Left ventricle myocardium inferior (tissue), 1 donor: ENCODE measurements at regions not wholly inside any gene's neighbourhood (a gene's known extent, or its start where the extent isn't known, plus 50 kb on each side); places are given as distances from the start of the nearest gene placed in this dataset.
"Not testable (repeated sequence)": the region's sequence is repeated elsewhere in the genome, so short reads cannot be mapped to it uniquely, and the experiment has no call there.

Source experiments
- DNase-seq: peaks from one replicate; pipeline ENCODE4 v3.0.0-alpha.2; 2020
- H3K27ac ChIP-seq: fragments of 200-600 bp; replicated peaks from 2 replicates; pipeline ENCODE4 v1.8.0; 2021
- H3K27me3 ChIP-seq: fragments of 200-600 bp; 2 replicates; pipeline ENCODE4 v1.8.0; 2021; ENCODE audit warnings: low read depth
- H3K36me3 ChIP-seq: fragments of 200-600 bp; 2 replicates; pipeline ENCODE4 v1.8.0; 2021
- H3K4me1 ChIP-seq: fragments of 200-600 bp; 2 replicates; pipeline ENCODE4 v1.8.0; 2021
- H3K4me3 ChIP-seq: fragments of 200-600 bp; 2 replicates; pipeline ENCODE4 v1.8.0; 2021; ENCODE audit warnings: mild to moderate bottlenecking, moderate library complexity
- H3K9me3 ChIP-seq: fragments of 200-600 bp; replicated peaks from 2 replicates; pipeline ENCODE4 v1.8.0; 2021
- intact Hi-C: fragments of 100-400 bp; cut with micrococcal nuclease; formaldehyde crosslinking; loops from one replicate; pipeline ENCODE4 v1.11.0; 2022
- TF ChIP-seq, protein P1 (sequence below): fragments of 200-600 bp; IDR thresholded peaks from 2 replicates; pipeline ENCODE4 v1.8.0; 2021; ENCODE audit warnings: antibody characterized with exemption, mild to moderate bottlenecking, borderline replicate concordance
- donor health status: DM: no; HTN: yes; CAD: no; lungs with severe emphysema.

- H3K9me3 ChIP-seq, intact Hi-C loops, H3K36me3 ChIP-seq, H3K27me3 ChIP-seq, H3K4me3 ChIP-seq, DNase-seq, H3K27ac ChIP-seq, H3K4me1 ChIP-seq: not testable (repeated sequence)
Observed at GRCh38 chr12:14032191-14032590, 50.8 kb upstream of the GRIN2B start.

DNA sequence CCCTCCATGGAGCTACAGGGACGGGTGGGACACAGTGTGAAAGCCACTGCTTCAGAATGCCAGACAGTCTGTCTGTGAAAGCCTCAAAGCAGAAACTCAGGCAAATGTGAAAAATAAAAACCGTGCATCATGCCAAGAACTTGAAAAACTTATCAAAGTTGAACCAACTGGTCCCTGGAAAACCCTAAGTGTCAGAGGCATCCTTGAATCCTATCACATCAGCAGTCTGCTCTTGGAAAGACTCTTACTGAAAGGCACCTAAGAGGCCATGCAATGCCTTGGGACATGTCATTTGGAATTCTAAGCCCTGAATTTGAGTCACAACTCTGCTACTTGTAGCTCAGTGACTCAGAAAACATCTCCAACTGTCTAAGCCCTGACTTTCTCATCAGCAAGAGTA, 62.4 kb upstream of the GRIN2B start:
- TF ChIP-seq, protein P1, sequence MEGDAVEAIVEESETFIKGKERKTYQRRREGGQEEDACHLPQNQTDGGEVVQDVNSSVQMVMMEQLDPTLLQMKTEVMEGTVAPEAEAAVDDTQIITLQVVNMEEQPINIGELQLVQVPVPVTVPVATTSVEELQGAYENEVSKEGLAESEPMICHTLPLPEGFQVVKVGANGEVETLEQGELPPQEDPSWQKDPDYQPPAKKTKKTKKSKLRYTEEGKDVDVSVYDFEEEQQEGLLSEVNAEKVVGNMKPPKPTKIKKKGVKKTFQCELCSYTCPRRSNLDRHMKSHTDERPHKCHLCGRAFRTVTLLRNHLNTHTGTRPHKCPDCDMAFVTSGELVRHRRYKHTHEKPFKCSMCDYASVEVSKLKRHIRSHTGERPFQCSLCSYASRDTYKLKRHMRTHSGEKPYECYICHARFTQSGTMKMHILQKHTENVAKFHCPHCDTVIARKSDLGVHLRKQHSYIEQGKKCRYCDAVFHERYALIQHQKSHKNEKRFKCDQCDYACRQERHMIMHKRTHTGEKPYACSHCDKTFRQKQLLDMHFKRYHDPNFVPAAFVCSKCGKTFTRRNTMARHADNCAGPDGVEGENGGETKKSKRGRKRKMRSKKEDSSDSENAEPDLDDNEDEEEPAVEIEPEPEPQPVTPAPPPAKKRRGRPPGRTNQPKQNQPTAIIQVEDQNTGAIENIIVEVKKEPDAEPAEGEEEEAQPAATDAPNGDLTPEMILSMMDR, result no peak
- no peak overlapping the region for H3K4me3 ChIP-seq
- no peak overlapping the region for H3K27ac ChIP-seq
- H3K4me1 ChIP-seq, result no peaks in the 10 kb centered on the region
- no peaks in the 10 kb centered on the region for H3K27me3 ChIP-seq
- peaks cover 22% of the 10 kb centered on the region for H3K9me3 ChIP-seq
- H3K36me3 ChIP-seq, result no peaks in the 10 kb centered on the region
- DNase-seq, result no peak
- intact Hi-C loops, result no loop called here

DNA sequence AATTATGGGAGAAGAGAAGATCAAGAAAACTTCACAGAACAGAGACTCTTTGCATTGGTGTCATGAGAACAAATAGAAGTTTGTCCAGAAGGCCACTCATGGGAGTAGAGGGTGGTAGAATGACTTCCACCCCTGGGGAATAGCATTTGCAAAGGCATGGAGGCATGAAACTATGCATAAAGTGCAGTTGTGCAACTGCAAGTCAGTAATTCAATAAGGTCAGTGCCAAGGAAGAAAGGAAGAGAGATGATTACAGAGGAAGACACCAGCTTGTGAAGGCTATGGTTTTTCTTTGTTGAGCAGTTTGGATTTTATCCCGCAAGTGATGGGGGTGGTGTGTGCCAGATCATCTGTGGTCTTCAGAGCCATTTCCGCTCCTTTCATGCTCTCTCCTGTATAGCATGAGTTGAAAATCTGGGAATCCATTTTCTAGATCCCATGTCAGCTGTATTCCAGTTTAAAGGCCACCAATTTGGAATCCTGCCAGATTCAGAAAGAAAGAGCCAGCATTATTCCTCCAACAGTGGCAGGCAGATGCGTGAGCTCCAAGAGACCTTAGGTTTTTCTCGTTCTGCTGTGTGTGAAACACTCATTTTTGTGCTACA, 67.6 kb upstream of the GRIN2B start:
- Histone ChIP-seq H3K27me3 (no peaks in the 10 kb centered on the region), H3K36me3 (no peaks in the 10 kb centered on the region), H3K27ac (no peak overlapping the region), H3K4me1 (no peaks in the 10 kb centered on the region), H3K4me3 (no peak overlapping the region), H3K9me3 (no peaks in the 10 kb centered on the region)
- no peak for DNase-seq
- intact Hi-C loops, result no loop called here
- TF ChIP-seq, protein P1, result no peak

DNA sequence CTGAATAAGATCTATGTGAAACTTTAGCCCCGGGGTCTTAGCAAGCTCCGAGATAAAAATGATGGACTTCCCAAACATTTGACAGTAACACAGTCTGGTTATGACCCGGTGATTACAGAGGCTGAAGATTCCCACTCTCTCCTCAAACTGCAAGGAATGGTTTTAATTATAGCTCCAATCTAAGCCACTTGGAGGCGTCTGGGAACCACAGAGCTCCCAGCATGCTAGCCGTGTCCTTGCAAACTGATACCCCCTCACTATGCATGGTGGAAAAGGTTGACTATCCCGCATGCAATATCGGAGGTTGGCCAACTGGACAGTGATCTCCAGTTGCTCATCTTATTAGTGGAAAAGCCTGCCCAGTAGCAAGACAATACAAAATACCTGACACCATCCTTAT, 76.5 kb upstream of the GRIN2B start:
- H3K27ac ChIP-seq, result no peak overlapping the region
- peaks cover 3% of the 10 kb centered on the region for H3K4me1 ChIP-seq
- intact Hi-C loops, result no loop called here
- no peak overlapping the region for H3K4me3 ChIP-seq
- no peaks in the 10 kb centered on the region for H3K36me3 ChIP-seq
- no peaks in the 10 kb centered on the region for H3K9me3 ChIP-seq
- H3K27me3 ChIP-seq, result peaks cover 4% of the 10 kb centered on the region
- TF ChIP-seq, protein P1, result no peak
- no peak for DNase-seq

DNA sequence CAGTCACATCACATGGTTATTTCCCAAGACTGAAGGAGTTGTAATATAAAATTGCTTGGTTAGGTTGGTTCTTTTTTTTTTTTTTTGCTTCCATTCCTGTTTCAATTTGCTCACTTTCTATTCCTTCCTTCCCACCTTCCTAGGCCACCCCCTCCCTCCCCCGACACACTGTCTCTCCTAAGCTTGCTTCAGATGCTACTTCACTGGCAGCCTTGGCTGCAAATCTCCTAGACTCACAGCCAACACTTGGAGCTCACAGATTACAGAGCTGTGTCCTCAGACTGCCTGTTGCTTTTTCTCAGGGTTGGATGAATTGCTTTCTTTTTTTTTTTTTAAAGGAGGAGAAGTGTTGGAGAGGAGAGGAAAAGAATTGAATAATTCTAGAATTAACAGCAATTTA, 77.3 kb upstream of the GRIN2B start:
- peaks cover 3% of the 10 kb centered on the region for H3K4me1 ChIP-seq
- DNase-seq, result peak; percentile 20
- TF ChIP-seq, protein P1, result no peak
- intact Hi-C loops, result no loop called here
- no peak overlapping the region for H3K27ac ChIP-seq
- no peak overlapping the region for H3K4me3 ChIP-seq
- no peaks in the 10 kb centered on the region for H3K36me3 ChIP-seq
- no peaks in the 10 kb centered on the region for H3K9me3 ChIP-seq
- peaks cover 4% of the 10 kb centered on the region for H3K27me3 ChIP-seq

GRCh38 chr12:14059548-14059947, 78.1 kb upstream of the GRIN2B start:
- no peaks in the 10 kb centered on the region for H3K36me3 ChIP-seq
- no peaks in the 10 kb centered on the region for H3K9me3 ChIP-seq
- no peak for DNase-seq
- intact Hi-C loops, result no loop called here
- no peak overlapping the region for H3K27ac ChIP-seq
- peaks cover 4% of the 10 kb centered on the region for H3K27me3 ChIP-seq
- TF ChIP-seq, protein P1, result no peak
- H3K4me3 ChIP-seq, result no peak overlapping the region
- peaks cover 3% of the 10 kb centered on the region for H3K4me1 ChIP-seq
